C1 segment of cervical spinal cord (tissue), 14 donors: ENCODE measurements at regions not wholly inside any gene's neighbourhood (a gene's known extent, or its start where the extent isn't known, plus 50 kb on each side); places are given as distances from the start of the nearest gene placed in this dataset.
"Not testable (repeated sequence)": the region's sequence is repeated elsewhere in the genome, so short reads cannot be mapped to it uniquely, and the experiment has no call there.

Source experiments
- DNase-seq, 14 donors: peaks; one replicate each; lab custom pipeline; 2025; lab: John Stamatoyannopoulos, UW

DNA sequence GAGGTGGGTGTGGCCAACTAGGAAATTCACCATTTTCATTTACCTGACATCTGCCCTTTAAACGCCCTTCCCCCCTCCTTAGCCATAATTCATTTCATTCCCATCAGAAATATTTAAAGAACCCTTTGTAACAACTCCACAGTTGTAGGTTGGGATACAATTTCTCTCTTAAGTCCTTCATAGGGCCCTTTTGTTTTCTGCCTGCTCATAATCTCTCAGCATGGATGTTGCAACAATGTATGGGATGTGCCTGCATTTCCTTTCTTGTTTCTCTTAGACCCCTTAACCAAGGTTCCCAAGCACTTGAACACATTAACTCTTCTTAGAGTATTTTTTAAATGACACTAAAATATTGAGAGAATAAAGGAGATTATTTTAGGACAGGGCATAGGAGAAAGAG, 51.7 kb upstream of the MYO10 start:
- DNase-seq: no peak

DNA sequence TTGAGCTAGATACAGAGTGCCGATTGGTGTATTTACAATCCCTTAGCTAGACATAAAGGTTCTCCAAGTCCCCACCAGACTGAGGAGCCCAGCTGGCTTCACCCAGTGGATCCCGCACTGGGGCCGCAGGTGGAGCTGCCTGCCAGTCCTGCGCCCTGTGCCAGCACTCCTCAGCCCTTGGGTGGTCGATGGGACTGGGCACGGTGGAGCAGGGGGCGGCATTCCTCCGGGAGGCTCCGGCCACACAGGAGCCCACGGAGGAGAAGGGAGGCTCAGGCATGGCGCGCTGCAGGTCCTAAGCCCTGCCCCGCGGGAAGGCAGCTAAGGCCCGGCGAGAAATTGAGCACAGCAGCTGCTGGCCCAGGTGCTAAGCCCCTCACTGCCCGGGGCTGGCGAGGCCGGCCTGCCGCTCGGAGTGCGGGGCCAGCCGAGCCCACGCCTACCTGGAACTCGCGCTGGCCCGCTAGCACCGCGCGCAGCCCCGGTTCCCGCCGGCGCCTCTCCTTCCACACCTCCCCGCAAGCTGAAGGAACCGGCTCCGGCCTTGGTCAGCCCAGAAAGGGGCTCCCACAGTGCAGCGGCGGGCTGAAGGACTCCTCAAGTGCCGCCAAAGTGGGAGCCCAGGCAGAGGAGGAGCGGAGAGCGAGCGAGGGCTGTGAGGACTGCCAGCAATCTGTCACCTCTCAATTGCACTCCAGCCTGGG, 54.9 kb upstream of the MYO10 start:
- not testable (repeated sequence) for DNase-seq

DNA sequence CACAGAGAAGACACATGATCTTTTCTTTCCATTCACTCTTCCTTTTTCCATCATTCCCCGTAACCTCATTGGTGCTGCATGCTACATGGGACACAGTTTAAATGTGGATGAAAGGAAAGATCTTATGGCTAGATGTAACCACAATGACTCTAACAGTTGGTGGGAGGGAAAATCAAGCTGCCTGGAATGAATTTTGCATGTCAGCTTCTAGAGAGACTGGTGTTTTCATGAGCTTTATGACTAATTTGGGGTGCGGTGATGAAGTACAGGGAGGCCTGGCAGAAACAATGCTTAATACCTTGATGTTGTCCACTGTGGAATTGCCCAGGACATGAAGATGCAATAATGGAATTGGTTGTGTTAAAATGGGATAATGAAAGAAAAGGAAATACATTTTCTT, 55.9 kb upstream of the MYO10 start:
- DNase-seq: no peak

DNA sequence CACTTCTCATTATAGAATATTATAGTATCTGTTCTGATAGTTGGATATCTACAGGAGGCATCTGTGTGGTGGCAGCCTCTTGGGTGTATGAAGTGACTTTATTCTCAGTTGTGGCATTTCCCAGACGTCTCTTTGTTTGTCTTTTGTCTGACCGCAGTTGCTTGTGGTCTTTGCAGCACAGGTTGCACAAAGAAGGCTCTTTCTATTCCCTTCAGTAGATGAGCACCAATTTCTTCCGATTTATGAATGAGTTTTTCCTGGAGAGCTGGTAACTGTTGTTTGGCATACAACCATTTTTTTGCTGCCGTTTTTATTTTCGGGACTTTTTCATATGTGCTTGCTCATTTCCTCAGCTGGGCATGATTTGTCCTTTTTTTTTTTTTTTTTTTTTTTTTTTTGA, 56.4 kb upstream of the MYO10 start:
- DNase-seq: no peak

DNA sequence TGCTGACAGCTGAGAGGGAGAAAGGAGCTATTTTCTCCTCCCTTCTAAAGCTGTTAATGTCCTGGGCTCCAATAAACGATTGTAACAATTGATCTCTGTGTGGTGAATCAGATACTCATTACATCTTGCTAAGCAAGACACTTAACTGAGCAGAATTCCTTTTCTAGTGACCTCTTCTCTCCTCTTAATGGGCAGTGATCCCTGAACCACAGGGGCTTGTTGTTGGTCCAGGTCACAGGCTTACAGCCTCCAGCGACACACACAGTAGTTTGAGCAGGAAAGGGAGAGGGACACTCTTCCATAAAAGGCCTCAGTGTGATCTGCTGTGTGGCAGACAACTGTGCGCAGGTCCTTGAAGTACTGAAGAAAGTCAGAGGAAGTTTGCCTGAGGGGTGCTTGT, 58.5 kb upstream of the MYO10 start:
- no peak for DNase-seq

DNA sequence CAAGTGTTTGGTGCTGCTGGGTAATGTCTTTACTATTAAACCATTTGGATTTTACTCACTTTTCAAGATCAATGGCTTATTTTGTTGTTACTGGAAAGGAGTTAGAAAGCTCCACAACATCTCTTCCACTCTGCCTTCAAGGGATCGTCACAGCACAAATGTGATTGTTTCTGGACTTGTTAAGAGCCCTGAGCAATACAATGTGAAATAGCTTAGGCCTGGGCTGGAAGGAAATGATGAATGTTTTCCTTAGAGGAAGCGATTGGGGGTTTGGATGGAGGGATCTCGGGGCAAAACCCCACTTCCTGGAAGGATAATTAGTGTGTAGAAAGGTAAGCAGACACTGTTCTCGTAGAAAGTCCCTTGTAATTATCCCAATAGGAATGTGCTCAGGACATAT, 59.3 kb upstream of the MYO10 start:
- no peak for DNase-seq

DNA sequence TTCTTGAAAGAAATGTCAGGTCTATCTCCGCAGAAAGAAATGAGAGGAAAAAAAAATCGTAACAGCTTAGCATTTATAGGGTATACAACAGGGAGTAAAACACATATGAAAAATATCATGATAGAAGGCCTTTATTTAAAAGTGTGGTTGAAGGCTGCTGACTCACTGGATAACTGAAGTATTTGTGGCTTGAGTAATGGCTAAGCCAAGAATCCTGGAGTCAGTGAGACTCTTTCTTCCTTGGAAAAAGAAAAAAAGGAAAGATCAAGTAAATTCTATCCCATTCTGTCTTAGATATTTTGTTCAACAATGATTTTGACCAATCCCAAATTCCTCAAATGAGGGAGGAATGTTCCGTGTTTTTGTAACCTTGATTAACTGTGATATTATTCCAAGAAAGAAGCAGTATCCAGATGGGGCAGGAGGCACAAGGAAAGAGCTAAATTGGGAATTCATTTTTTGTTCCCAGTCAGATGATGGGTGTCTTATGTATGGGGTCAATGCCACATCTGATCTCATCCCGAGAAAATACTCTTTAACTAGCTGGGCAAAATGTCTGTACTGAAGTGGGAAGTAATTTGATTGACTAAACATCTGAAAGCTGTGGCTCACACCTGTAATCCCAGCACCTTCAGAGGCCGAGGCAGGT, 64.3 kb upstream of the MYO10 start:
- DNase-seq: no peak

DNA sequence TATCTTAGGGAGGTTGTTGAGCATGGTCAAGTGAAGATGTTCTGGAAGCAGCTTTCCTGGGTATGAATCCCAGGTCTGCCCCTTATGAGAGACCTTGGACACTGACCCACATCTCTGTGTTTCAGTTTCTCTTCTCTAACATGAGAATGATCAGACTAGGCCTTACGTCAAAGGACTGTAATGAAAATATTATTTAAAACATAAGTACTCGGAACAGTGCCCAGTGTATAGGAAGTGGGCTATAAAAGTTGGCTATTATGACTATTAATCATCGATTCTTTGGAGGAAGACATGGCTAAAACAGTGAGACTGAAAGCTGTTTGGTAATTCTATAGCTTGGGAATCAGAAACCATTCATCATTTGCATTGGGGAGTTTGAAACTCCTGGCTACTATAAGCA, 65.3 kb upstream of the MYO10 start:
- no peak for DNase-seq

DNA sequence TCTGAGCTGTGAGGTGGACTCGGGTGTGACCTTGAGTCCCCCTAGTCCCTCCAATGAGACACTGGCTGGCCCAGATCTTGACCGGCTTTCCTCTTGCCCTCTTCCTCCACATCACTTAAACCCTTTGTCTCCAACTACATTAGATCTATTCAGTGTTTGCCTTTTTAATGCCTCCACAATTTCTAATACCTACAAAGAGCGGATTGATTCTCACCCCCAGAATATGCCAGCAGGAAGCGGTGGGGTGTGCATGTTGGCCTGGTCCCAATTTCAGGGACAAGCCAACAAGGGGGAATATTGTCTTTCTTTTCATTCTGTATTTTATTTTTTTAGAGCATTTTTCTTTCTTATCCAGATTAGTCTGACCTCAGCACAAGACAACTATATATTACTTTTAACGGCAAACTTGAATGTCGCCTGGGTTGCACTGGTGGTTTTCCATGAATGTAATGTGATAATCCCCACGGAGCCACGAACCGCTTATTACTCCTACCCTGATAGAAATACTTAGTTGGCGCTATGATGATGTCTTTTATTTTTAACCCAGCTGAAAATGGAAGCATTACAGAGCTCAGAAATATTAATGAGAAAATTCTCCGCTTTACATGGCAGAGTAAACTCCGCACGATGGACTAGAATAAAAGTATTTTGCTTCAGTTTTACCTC, 68.5 kb upstream of the MYO10 start:
- no peak for DNase-seq

DNA sequence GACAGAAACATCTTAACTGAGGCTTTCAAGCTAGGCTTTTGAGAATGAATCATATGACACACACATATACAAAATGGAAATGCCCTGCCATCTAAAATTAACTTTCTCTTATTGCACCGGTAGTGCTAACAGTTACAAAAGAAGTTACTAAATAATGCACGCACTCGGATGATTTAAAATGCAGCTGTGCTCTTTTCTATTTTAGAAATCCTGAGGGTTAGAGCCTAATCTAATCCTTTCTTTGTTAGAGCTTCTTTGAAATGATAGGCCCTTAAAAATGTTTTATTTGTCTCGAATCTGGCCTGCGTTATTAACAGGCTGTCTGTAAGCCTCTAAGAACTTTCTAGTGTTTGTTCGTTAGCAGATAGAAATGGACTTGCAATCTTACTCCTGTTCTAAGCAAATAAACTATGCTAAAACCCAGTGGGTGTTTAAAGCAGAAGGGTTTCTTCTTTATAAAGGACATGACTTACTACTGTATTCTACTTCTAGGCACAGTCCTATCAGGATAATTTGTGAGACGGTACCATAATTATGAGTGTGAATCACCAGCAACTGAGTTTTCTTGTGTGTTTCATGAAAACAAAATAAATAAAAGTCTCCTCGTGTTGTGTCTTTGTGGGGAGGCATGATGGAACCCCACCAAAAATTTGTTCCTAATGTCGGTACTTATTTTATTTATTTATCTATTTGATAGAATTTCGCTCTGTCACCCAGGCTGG, 69.2 kb upstream of the MYO10 start:
- DNase-seq: no peak

DNA sequence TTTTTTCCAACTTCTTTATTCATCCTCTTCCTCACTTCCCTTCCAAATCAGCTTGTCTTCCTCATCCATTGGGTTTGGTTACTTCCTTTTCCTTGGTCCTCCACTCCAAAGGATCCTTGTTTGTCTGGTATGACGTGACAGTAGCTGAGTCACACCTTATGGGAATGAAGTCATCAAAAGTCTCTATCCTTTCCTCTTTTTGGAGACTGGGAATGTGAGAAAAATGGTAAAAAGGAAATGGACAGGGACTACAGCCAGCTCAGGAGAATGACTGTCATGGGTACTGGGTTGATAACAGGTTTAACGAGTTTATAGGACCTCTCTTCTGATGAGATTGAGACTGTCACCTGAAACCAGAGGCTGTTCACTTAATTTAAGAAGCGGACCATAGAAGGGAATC, 76.2 kb upstream of the MYO10 start:
- no peak for DNase-seq

DNA sequence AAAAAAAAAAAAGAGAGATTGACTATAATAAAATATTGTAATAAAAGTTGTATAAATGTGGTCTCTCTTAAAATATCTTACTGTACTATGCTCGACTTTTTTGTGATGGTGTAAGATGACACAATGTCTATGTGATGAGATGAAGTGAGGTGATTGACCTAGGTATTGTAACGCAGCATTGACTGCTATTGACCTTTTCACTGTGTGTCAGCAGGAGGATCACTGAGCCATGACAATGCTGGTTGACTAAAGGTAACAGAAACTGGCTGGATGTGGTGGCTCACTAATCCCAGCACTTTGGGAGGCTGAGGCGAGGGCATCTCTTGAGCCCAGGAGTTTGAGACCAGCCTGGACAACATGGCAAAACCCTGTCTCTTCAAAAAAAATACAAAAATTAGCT, 78.6 kb upstream of the MYO10 start:
- DNase-seq: no peak

DNA sequence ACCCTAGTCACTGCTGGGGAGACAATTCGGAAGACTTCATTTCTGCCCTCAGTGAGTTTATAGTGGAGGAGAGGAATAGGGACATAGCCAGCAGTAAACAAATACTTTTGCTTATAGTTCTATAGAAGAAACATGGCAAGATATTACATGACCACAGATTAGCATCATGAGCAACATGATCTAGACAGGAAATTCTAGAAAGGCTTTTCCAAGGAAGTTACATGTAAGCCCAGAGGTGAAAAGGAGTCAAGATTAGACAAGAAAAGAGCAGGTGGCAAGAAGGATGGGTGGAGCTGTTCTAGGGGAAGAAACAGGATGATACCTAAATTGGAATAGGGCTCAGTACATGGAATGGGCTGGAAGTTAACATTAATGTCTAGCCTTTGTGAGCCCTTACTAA, 82.8 kb upstream of the MYO10 start:
- no peak for DNase-seq

DNA sequence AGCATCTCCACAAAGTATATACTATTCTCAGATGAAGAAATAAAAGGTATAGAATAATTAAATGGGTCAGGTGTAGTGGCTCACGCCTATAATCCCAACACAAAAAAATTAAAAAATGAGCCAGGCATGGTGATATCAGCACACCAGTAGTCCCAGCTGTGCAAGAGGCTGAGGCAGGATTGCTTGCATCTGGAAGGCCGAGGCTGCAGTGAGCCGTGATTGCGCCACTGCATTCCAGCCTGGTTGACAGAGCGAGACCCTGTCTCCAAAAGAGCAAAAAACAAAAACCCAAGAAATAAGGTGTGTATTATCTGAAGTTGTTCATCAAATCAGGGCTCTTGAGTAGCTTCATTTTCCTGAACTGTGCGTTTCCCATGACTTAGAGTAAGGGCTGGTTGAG, 83.2 kb upstream of the MYO10 start:
- no peak for DNase-seq

DNA sequence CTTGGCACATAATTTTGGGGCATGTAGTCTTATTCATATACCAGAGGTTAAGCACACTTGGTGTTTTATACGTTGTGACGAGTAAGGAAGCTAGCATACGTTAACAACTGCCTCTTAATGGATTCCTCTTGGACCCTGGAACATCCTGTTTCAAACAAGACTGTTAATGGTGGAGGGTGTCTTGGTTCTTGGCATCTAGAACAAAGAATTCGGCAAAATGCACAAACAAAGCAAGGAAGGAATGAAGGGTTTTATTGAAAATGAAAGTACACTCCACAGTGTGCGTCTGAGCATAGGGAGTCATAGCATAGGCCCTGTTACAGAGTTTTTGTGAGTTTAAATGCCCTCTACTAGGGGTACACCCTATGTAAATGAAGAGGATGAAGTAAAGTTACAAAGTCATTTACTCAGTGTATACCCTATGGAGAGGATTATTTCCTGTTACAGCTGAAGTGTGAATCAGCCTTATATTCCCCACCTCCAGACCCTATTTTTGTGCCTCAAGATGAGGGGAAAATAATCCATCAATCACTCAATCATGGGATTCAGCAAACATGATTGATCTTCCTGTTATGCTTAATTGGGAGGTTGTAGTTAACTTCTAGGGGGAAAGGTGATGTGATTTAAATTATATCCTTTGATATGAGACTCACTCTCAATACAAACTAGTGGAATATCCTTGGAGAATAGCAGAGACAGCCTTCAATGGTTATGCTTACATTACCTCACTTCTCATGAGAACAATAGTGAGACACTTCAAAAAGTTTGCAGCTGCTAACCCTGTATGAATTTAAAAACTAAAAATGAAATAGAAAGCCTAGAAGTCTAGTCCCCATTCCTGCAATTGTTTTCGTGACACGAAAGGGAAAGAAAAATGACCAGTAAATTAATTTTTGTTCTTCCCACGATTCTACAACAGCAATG, 84.9 kb upstream of the MYO10 start:
- no peak for DNase-seq

DNA sequence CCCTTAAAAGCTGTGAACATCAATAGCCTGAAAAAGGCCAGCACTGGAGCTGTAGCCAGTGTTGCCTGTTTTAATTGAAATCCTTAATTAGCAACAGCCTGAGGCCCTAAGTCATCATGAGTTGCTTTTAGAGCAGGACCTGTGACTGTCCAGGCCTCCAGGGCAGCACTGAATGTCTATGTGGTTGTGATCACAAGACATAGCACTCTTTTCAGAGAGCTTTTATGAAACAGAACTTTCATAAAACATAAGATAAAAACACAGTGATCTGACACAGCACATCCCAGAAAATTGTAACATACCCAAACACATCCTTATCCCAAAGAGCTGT, 85.5 kb upstream of the MYO10 start:
- DNase-seq: no peak

DNA sequence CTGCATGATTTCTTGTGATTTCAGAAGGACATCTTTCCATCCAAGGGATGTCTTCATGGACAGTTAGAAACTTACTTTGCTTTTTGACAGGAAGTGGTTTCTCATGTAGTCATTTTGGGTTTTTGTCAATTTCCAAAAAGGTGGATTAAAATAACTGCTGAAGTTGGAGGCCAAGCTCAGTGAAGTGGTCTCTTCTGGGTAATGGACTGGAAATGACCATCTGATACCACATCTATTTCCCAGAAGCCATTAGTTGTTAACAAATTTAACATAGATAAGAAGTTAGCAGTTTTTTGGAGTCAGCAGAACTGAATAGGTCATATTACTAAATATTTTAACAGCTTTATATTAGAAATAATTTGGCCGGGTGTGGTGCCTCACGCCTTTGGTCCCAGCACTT, 86.2 kb upstream of the MYO10 start:
- DNase-seq: no peak

DNA sequence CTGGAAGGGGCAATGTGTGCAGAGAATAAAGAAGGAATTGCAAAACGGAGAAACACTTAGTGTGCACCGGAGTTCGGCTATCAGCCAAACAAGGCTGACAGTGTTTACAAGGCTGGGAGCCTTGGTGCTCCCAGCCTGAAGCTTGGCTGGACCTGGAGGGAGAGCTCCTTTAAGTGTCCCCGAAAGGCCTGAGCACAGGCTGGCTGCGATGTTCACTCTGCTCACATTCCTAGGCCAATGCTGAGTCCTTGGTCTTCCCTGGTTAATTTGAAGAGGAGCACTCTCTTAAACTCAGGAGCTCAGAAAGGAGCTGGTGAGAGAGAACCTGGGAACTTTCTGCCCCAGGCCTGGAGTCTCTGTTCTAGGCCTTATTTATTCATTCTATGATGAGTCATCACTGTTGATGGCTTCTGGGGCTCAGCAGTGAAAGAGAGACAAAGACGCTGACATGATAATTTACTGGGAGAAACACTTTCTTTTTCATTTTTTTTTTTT, 88.6 kb upstream of the MYO10 start:
- DNase-seq: no peak

DNA sequence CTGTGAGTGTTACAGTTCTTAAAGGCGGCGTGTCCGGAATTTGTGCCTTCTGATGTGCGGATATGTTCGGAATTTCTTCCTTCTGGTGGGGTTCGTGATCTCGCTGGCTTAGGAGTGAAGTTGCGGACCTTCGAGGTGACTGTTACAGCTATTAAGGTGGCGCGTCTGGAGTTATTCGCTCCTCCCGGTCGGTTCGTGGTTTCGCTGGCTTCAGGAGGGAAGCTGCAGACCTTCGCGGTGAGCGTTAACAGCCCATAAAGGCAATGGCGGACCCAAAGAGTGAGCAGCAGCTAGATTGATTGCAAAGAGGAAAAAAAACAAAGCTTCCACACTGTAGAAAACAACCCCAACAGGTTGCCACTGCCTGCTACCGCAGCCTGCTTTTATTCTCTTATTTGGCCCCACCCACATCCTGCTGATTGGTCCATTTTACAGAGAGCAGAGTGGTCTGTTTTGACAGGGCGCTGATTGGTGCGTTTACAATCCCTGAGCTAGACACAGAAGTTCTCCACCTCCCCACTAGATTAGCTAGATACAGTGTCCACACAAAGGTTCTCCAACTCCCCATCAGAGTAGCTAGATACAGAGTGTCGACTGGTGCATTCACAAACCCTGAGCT, 95.7 kb upstream of the MYO10 start:
- DNase-seq: not testable (repeated sequence)

DNA sequence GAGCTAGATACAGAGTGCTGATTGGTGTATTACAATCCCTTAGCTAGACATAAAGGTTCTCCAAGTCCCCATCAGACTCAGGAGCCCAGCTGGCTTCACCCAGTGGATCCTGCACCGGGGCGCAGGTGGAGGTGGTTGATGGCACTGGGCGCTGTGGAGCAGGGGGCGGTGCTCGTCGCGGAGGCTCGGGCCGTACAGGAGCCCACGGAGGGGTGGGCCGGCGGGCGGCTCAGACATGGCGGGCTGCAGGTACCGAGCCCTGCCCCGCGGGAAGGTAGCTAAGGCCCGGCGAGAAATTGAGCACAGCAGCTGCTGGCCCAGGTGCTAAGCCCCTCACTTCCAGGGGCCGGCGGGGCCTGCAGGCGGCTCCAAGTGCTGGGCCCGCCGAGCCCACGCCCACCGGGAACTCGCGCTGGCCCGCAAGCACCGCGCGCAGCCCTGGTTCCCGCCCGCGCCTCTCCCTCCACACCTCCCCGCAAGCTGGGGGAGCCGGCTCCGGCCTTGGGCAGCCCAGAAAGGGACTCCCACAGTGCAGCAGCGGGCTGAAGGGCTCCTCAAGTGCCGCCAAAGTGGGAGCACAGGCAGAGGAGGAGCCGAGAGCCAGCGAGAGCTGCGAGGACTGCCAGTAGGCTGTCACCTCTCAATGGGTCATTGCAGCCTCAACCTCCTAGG, 96.4 kb upstream of the MYO10 start:
- not testable (repeated sequence) for DNase-seq
